ENCODE measurements at regions not wholly inside any gene's neighbourhood (a gene's known extent, or its start where the extent isn't known, plus 50 kb on each side); places are given as distances from the start of the nearest gene placed in this dataset.
"Not testable (repeated sequence)": the region's sequence is repeated elsewhere in the genome, so short reads cannot be mapped to it uniquely, and the experiment has no call there.

- H3K4ac ChIP-seq (ENCODE audit: low read depth in 1 of 2, low read length in 2 of 2); H3K4me2 ChIP-seq (ENCODE audit: low read length, poor library complexity, severe bottlenecking); H2AFZ ChIP-seq (ENCODE audit: low read depth, low read length); H3K4me1 ChIP-seq (ENCODE audit: control insufficient read depth, insufficient read depth, low read depth, low read length); H2BK120ac ChIP-seq (ENCODE audit: low read depth, low read length); H4K8ac ChIP-seq (ENCODE audit: low read length); H3K18ac ChIP-seq (ENCODE audit: low read depth in 1 of 2, low read length in 2 of 2); H3K36me3 ChIP-seq (ENCODE audit: control insufficient read depth in 1 of 2, insufficient read depth in 2 of 2, low read depth in 1 of 2, low read length in 2 of 2); H3K4me3 ChIP-seq (ENCODE audit: insufficient read depth in 1 of 2, low read depth in 1 of 2, low read length in 2 of 2); H3K9me3 ChIP-seq (ENCODE audit: control insufficient read depth, low read length); H3K9ac ChIP-seq (ENCODE audit: low read length); H2BK12ac ChIP-seq (ENCODE audit: low read length in 2 of 2); H3K23ac ChIP-seq (ENCODE audit: low read length in 2 of 2); H4K91ac ChIP-seq (ENCODE audit: low read length); H3K14ac ChIP-seq (ENCODE audit: low read length in 2 of 2); DNase-seq; H2AK5ac ChIP-seq (ENCODE audit: low read length, severe bottlenecking); H2BK5ac ChIP-seq (ENCODE audit: low read depth, low read length, poor library complexity, severe bottlenecking); H3K27me3 ChIP-seq (ENCODE audit: control insufficient read depth in 1 of 2, insufficient read depth in 1 of 2, low read length in 2 of 2); H3K27ac ChIP-seq (ENCODE audit: low read length, poor library complexity, severe bottlenecking); H2BK15ac ChIP-seq (ENCODE audit: low read depth, poor library complexity, severe bottlenecking); H3K79me1 ChIP-seq (replicated peaks; ENCODE audit: low read length, poor library complexity, severe bottlenecking): not testable (repeated sequence)
These were observed 211.3 kb upstream of the TGIF2LY start for GRCh38 chrY:3367535-3367934.

DNA sequence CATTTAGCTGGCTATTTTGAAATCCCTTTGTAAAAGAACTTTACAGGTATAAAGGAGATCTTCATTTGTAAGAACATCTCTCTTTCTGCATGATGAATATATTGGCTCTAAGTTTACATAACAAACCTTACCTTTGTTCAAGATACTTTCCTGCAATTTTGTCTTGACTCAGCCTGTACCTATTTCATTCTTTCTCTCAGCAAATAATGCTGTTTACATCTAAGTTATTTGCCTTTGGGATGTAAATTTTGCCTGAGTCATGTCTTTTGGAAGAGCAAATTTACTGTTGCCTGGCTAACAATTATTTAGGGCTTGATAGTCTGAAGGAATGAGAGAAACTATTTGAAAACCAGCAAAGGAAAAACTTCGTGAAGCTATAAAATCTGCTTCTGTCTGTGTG is 210.4 kb upstream of the TGIF2LY start:
- not testable (repeated sequence) for H3K4me3 ChIP-seq (ENCODE audit: insufficient read depth in 1 of 2, low read depth in 1 of 2, low read length in 2 of 2); H3K79me1 ChIP-seq (replicated peaks; ENCODE audit: low read length, poor library complexity, severe bottlenecking)
- WGBS: no CpG with 5 or more reads among the region's 1 CpG

DNA sequence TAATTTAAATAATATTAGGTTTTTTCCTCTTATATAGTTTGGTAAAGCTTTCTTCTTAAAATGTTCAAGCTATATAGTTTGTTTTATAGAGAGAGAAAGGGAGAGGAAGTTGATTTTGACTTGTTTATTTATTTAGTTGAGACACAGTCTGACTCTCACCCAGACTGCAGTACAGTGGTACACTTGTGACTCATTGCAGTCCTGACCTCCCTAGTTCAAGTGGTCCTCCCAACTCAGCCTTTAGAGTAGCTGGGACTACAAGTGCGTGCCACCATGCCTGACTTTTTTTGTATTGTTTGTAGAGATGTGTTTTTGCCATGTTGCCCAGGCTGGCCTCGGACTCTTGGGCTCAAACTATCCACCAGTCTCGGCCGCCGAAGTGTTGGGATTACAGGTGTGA is 187.4 kb upstream of the TGIF2LY start:
- H3K27me3 ChIP-seq (ENCODE audit: control insufficient read depth in 1 of 2, insufficient read depth in 1 of 2, low read length in 2 of 2); H2AFZ ChIP-seq (ENCODE audit: low read depth, low read length); H2BK5ac ChIP-seq (ENCODE audit: low read depth, low read length, poor library complexity, severe bottlenecking); H3K9me3 ChIP-seq (ENCODE audit: control insufficient read depth, low read length); H2BK120ac ChIP-seq (ENCODE audit: low read depth, low read length); H3K14ac ChIP-seq (ENCODE audit: low read length in 2 of 2); H3K9ac ChIP-seq (ENCODE audit: low read length); H2BK15ac ChIP-seq (ENCODE audit: low read depth, poor library complexity, severe bottlenecking); H4K8ac ChIP-seq (ENCODE audit: low read length); H2AK5ac ChIP-seq (ENCODE audit: low read length, severe bottlenecking); H2BK12ac ChIP-seq (ENCODE audit: low read length in 2 of 2); H3K4me3 ChIP-seq (ENCODE audit: insufficient read depth in 1 of 2, low read depth in 1 of 2, low read length in 2 of 2); H4K91ac ChIP-seq (ENCODE audit: low read length); H3K36me3 ChIP-seq (ENCODE audit: control insufficient read depth in 1 of 2, insufficient read depth in 2 of 2, low read depth in 1 of 2, low read length in 2 of 2); H3K18ac ChIP-seq (ENCODE audit: low read depth in 1 of 2, low read length in 2 of 2); H3K79me1 ChIP-seq (replicated peaks; ENCODE audit: low read length, poor library complexity, severe bottlenecking); H3K27ac ChIP-seq (ENCODE audit: low read length, poor library complexity, severe bottlenecking); H3K4me1 ChIP-seq (ENCODE audit: control insufficient read depth, insufficient read depth, low read depth, low read length); H3K4me2 ChIP-seq (ENCODE audit: low read length, poor library complexity, severe bottlenecking); H3K4ac ChIP-seq (ENCODE audit: low read depth in 1 of 2, low read length in 2 of 2); H3K23ac ChIP-seq (ENCODE audit: low read length in 2 of 2): not testable (repeated sequence)
- no CpG with 5 or more reads among the region's 5 CpGs for WGBS
- peak; percentile 73 for DNase-seq

More for the DNA sequence above, 210.4 kb upstream of the TGIF2LY start:
- not testable (repeated sequence) for H2AFZ ChIP-seq (ENCODE audit: low read depth, low read length); H3K23ac ChIP-seq (ENCODE audit: low read length in 2 of 2); H3K14ac ChIP-seq (ENCODE audit: low read length in 2 of 2); H3K4ac ChIP-seq (ENCODE audit: low read depth in 1 of 2, low read length in 2 of 2); H4K91ac ChIP-seq (ENCODE audit: low read length); DNase-seq; H3K4me2 ChIP-seq (ENCODE audit: low read length, poor library complexity, severe bottlenecking); H3K27ac ChIP-seq (ENCODE audit: low read length, poor library complexity, severe bottlenecking); H4K8ac ChIP-seq (ENCODE audit: low read length); H3K4me1 ChIP-seq (ENCODE audit: control insufficient read depth, insufficient read depth, low read depth, low read length); H3K27me3 ChIP-seq (ENCODE audit: control insufficient read depth in 1 of 2, insufficient read depth in 1 of 2, low read length in 2 of 2); H3K9ac ChIP-seq (ENCODE audit: low read length); H2AK5ac ChIP-seq (ENCODE audit: low read length, severe bottlenecking); H2BK120ac ChIP-seq (ENCODE audit: low read depth, low read length); H2BK5ac ChIP-seq (ENCODE audit: low read depth, low read length, poor library complexity, severe bottlenecking); H2BK15ac ChIP-seq (ENCODE audit: low read depth, poor library complexity, severe bottlenecking); H2BK12ac ChIP-seq (ENCODE audit: low read length in 2 of 2); H3K9me3 ChIP-seq (ENCODE audit: control insufficient read depth, low read length); H3K36me3 ChIP-seq (ENCODE audit: control insufficient read depth in 1 of 2, insufficient read depth in 2 of 2, low read depth in 1 of 2, low read length in 2 of 2); H3K18ac ChIP-seq (ENCODE audit: low read depth in 1 of 2, low read length in 2 of 2)

- not testable (repeated sequence) for H3K4me3 ChIP-seq (ENCODE audit: insufficient read depth in 1 of 2, low read depth in 1 of 2, low read length in 2 of 2); H3K18ac ChIP-seq (ENCODE audit: low read depth in 1 of 2, low read length in 2 of 2); H3K9ac ChIP-seq (ENCODE audit: low read length); H3K27me3 ChIP-seq (ENCODE audit: control insufficient read depth in 1 of 2, insufficient read depth in 1 of 2, low read length in 2 of 2); H2BK5ac ChIP-seq (ENCODE audit: low read depth, low read length, poor library complexity, severe bottlenecking); H3K4ac ChIP-seq (ENCODE audit: low read depth in 1 of 2, low read length in 2 of 2); H2AK5ac ChIP-seq (ENCODE audit: low read length, severe bottlenecking); H4K91ac ChIP-seq (ENCODE audit: low read length); H2AFZ ChIP-seq (ENCODE audit: low read depth, low read length); H3K4me1 ChIP-seq (ENCODE audit: control insufficient read depth, insufficient read depth, low read depth, low read length); H4K8ac ChIP-seq (ENCODE audit: low read length); H3K79me1 ChIP-seq (replicated peaks; ENCODE audit: low read length, poor library complexity, severe bottlenecking); H2BK120ac ChIP-seq (ENCODE audit: low read depth, low read length); H3K23ac ChIP-seq (ENCODE audit: low read length in 2 of 2); H2BK15ac ChIP-seq (ENCODE audit: low read depth, poor library complexity, severe bottlenecking); H3K14ac ChIP-seq (ENCODE audit: low read length in 2 of 2); H3K4me2 ChIP-seq (ENCODE audit: low read length, poor library complexity, severe bottlenecking); H3K9me3 ChIP-seq (ENCODE audit: control insufficient read depth, low read length); H2BK12ac ChIP-seq (ENCODE audit: low read length in 2 of 2); H3K27ac ChIP-seq (ENCODE audit: low read length, poor library complexity, severe bottlenecking); H3K36me3 ChIP-seq (ENCODE audit: control insufficient read depth in 1 of 2, insufficient read depth in 2 of 2, low read depth in 1 of 2, low read length in 2 of 2)
- peak; percentile 3 for DNase-seq
- WGBS: 0% methylated on average over 1 of the region's 3 CpGs
These were observed 174.6 kb upstream of the TGIF2LY start for GRCh38 chrY:3404241-3404640.
